ENCODE measurements at regions not wholly inside any gene's neighbourhood (a gene's known extent, or its start where the extent isn't known, plus 50 kb on each side); places are given as distances from the start of the nearest gene placed in this dataset.
"Not testable (repeated sequence)": the region's sequence is repeated elsewhere in the genome, so short reads cannot be mapped to it uniquely, and the experiment has no call there.

GRCh38 chr6:40887079-40887791, 151.8 kb downstream of the UNC5CL start:
- DNase-seq (ENCODE audit: low read depth, low spot score): no peak

GRCh38 chr6:40885139-40885774, 153.8 kb downstream of the UNC5CL start:
- DNase-seq (ENCODE audit: low read depth, low spot score): no peak

- no peak for DNase-seq (ENCODE audit: low read depth, low spot score)
Measured at GRCh38 chr6:40882323-40882997, 156.6 kb downstream of the UNC5CL start.

GRCh38 chr6:40881501-40881900, 157.5 kb downstream of the UNC5CL start:
- no peak for DNase-seq (ENCODE audit: low read depth, low spot score)

GRCh38 chr6:40880906-40881305, 158.1 kb downstream of the UNC5CL start:
- DNase-seq (ENCODE audit: low read depth, low spot score): no peak

GRCh38 chr6:40879169-40879568, 159.9 kb downstream of the UNC5CL start:
- DNase-seq (ENCODE audit: low read depth, low spot score): no peak

- DNase-seq (ENCODE audit: low read depth, low spot score): no peak
Measured at GRCh38 chr6:40877362-40877761, 161.7 kb downstream of the UNC5CL start.

GRCh38 chr6:40876336-40876735, 162.7 kb downstream of the UNC5CL start:
- DNase-seq (ENCODE audit: low read depth, low spot score): no peak

- no peak for DNase-seq (ENCODE audit: low read depth, low spot score)
Measured at GRCh38 chr6:40874495-40874894, 164.5 kb downstream of the UNC5CL start.

- no peak for DNase-seq (ENCODE audit: low read depth, low spot score)
Measured at GRCh38 chr6:40871424-40871823, 167.6 kb downstream of the UNC5CL start.

- DNase-seq (ENCODE audit: low read depth, low spot score): not testable (repeated sequence)
Measured at GRCh38 chr6:40868089-40868865, 170.7 kb downstream of the UNC5CL start.

- not testable (repeated sequence) for DNase-seq (ENCODE audit: low read depth, low spot score)
Measured at GRCh38 chr6:40867527-40867926, 171.5 kb downstream of the UNC5CL start.

- DNase-seq (ENCODE audit: low read depth, low spot score): not testable (repeated sequence)
Measured at GRCh38 chr6:40865259-40865658, 173.8 kb downstream of the UNC5CL start.

- no peak for DNase-seq (ENCODE audit: low read depth, low spot score)
Measured at GRCh38 chr6:40860443-40860842, 178.6 kb downstream of the UNC5CL start.

GRCh38 chr6:40856271-40856670, 182.8 kb downstream of the UNC5CL start:
- DNase-seq (ENCODE audit: low read depth, low spot score): no peak

- no peak for DNase-seq (ENCODE audit: low read depth, low spot score)
Measured at GRCh38 chr6:40855168-40855880, 183.7 kb downstream of the UNC5CL start.

- DNase-seq (ENCODE audit: low read depth, low spot score): no peak
Measured at GRCh38 chr6:40854592-40854991, 184.4 kb downstream of the UNC5CL start.

- DNase-seq (ENCODE audit: low read depth, low spot score): no peak
Measured at GRCh38 chr6:40852779-40853373, 186.1 kb downstream of the UNC5CL start.

- DNase-seq (ENCODE audit: low read depth, low spot score): no peak
Measured at GRCh38 chr6:40849546-40849945, 189.5 kb downstream of the UNC5CL start.

GRCh38 chr6:40848868-40849514, 190.0 kb downstream of the UNC5CL start:
- DNase-seq (ENCODE audit: low read depth, low spot score): no peak

Measured in smooth muscle cell of the brain vasculature (primary cell).